VCaP (cell line): ENCODE measurements at regions not wholly inside any gene's neighbourhood (a gene's known extent, or its start where the extent isn't known, plus 50 kb on each side); places are given as distances from the start of the nearest gene placed in this dataset.

Source experiments
- H3K27ac ChIP-seq: fragments of 450-650 bp; 2 replicates; pipeline ENCODE4 v1.5.1; 2017
- TF ChIP-seq, protein P1 (sequence below): fragments of 450-650 bp; conservative IDR thresholded peaks from 2 replicates; pipeline ENCODE4 v1.5.1; 2017; ENCODE audit warnings: mild to moderate bottlenecking, moderate library complexity

- H3K27ac ChIP-seq, result no peak overlapping the region
- TF ChIP-seq, protein P1, sequence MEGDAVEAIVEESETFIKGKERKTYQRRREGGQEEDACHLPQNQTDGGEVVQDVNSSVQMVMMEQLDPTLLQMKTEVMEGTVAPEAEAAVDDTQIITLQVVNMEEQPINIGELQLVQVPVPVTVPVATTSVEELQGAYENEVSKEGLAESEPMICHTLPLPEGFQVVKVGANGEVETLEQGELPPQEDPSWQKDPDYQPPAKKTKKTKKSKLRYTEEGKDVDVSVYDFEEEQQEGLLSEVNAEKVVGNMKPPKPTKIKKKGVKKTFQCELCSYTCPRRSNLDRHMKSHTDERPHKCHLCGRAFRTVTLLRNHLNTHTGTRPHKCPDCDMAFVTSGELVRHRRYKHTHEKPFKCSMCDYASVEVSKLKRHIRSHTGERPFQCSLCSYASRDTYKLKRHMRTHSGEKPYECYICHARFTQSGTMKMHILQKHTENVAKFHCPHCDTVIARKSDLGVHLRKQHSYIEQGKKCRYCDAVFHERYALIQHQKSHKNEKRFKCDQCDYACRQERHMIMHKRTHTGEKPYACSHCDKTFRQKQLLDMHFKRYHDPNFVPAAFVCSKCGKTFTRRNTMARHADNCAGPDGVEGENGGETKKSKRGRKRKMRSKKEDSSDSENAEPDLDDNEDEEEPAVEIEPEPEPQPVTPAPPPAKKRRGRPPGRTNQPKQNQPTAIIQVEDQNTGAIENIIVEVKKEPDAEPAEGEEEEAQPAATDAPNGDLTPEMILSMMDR, result no peak
Observed at GRCh38 chr16:9443864-9444263, 352.4 kb downstream of the HAPSTR1 start.

DNA sequence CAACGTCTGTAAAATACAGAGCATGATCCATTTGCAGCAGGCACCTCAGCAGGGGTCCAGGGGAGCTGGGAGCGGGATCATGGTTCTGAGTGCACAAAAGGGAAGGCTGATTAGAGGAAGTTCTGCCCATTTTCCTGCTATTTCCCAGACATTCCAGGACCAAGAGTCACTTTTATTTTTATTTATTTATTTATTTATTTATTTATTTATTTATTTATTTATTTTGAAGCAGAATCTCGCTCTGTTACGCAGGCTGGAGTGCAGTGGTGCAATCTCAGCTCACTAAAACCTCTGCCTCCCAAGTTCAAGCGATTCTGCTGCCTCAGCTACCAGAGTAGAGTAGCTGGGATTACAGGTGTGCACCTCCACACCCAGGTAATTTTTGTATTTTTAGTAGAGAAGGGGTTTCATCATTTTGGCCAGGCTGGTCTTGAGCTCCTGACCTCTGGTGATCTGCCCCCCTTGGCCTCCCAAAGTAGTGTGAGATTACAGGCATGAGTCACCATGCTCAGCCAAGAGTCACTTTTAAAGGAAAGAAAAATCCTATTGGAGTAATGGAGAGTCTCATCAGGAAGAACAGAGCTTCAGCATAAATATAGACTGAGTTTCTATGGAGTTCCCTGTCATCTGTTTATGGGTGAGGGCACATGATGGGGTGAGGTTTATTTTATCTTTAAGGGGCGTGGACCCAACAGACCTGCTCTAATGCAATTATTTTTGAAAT is 355.2 kb downstream of the HAPSTR1 start:
- TF ChIP-seq, protein P1, result no peak
- H3K27ac ChIP-seq, result no peak overlapping the region

DNA sequence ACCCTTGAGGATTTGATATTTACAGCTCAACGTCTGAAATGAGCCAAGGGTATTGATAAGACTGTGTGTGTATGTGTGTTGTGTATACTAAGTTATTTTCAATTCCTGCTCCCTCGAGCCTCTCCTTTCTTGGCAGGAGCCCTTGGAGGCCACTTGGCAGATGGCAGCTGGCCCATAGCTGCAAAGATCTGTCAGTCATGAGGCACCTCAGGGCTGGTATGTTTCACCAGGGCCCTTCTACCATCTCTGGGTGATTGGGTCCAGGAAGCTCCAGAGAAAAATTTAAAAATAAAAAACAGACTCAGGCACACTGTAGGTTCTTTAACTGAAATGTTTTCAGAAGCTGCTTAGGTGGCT is 355.7 kb downstream of the HAPSTR1 start:
- TF ChIP-seq, protein P1, result no peak
- H3K27ac ChIP-seq, result no peak overlapping the region

GRCh38 chr16:9447699-9448098 is 356.3 kb downstream of the HAPSTR1 start:
- TF ChIP-seq, protein P1, result no peak
- H3K27ac ChIP-seq, result no peak overlapping the region

- TF ChIP-seq, protein P1, result no peak
- H3K27ac ChIP-seq, result no peak overlapping the region
Observed at GRCh38 chr16:9449597-9449996, 358.2 kb downstream of the HAPSTR1 start.

DNA sequence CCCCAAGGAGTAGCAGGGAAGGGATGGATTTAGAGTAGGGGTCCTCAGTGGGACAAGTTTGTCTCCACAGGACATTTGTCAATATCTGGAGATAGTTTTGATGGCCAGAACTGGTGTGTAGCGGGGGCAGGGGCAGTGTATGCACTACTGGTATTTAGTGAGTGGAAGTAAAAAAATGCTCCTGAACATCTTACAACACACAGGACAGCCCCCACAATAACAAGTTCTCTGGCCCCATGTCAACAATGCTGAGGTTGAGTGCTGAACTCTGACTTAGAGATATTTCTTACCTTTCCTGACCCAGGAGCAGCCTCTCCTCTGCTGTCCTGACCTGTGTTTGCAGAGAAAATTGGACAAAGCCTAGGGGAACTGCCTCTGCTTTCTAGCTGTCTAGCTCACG is 365.8 kb downstream of the HAPSTR1 start:
- H3K27ac ChIP-seq, result no peak overlapping the region
- TF ChIP-seq, protein P1, result no peak

DNA sequence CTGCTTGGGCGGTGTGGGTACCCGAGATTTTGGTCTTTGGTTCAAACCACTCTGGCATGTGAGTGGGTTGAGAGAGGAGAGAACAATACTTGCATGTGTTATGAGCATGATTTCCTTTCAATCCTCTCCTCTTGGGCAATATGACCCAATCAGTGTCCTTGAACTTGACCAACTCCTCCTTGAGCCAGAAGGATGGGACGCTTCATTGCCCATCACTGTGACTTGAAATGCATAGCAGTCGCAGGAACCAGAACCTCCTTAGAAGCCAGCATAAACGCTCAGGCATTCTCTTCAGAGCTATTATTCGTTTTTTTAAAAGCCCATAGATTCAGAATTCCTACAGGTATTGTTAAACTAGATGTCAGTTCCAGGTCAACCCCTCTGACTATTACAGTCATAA is 367.4 kb downstream of the HAPSTR1 start:
- TF ChIP-seq, protein P1, result no peak
- H3K27ac ChIP-seq, result no peak overlapping the region
